ENCODE measurements at regions not wholly inside any gene's neighbourhood (a gene's known extent, or its start where the extent isn't known, plus 50 kb on each side); places are given as distances from the start of the nearest gene placed in this dataset.

GRCh38 chr3:43783987-43784639 is 93.4 kb downstream of the ABHD5 start:
- DNase-seq (ENCODE audit: low read depth in 2 of 2), result no peak

GRCh38 chr3:43784640-43785011 is 93.9 kb downstream of the ABHD5 start:
- DNase-seq (ENCODE audit: low read depth in 2 of 2), result no peak

DNA sequence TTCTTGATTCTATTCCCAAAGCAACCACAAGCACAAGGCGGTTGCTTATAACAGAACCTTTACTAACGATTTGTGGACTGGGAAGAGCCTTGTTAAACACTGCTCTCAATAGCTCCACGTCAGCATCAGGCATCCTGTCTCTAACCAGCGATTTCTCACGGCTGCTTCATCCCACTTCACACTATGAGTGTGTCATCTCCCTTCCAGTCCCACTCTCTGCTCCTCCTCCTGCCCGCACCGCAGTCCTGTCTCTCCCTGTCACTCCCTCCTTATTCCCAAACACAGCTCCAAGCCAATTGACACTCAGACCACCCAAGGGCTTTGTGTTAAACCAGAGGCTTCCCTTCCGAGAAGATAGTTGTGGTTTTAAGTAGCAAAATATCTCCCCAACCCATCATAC is 94.8 kb downstream of the ABHD5 start:
- no peak for DNase-seq (ENCODE audit: low read depth in 2 of 2)

DNA sequence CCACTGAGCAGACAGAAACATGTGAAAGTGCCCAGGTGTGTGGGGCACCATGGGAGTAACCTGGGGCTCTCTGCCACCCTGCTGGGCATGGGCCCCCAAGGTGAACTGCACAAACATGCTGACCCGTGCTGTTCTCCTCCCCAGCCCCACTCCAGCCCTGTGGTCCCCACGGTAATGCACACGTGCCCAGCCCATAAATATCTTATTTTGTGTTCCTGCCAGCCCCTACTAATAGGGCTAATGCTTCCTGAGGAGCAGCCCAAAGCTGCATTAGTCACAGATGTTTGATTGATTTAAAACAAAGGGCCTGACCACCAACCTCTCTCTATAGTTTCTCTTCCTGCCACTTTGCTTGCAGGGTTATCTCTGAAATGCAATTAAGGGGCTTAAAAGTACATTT is 95.4 kb downstream of the ABHD5 start:
- no peak for DNase-seq (ENCODE audit: low read depth in 2 of 2)

DNA sequence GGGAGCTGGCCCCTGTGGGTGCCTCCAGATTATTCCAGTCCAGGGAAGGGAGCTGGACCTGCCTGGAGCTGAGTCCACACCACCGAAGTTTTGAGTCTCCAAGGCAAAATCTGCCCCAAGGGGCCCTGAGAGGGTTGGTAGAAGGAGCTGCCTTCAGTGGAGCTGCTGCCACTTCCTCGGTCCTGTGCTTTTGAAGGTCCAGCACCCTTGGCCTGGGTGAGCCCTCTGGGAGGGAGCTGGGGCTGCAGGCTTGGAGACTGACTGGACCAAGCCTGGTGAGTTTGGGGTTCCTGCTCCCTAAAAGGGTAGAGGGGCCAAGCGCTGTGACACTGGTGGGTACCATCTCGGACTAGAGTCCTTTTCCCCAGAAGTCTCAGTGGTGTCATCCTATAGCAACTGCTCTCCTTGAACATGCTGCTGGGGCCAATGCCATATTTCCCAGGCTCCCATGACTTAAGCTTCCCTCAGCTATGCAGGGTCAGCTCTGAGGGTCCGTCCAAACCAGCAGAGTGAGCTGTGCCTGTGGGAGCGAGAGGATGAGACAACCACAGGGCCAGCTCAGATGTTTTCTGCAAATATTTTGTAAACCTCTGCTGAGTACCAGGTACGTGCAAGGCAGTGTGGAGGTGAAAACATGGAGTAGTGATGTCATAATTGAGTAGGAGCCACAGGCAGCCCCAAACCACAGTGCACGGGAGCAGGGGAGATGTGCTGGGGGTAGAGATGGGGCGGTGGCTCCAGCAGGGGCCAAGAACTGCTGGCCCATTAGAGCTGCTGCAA is 96.0 kb downstream of the ABHD5 start:
- DNase-seq (ENCODE audit: low read depth in 2 of 2), result no peak

- DNase-seq (ENCODE audit: low read depth in 2 of 2), result no peak
These were observed 96.6 kb downstream of the ABHD5 start for GRCh38 chr3:43787330-43787729.

DNA sequence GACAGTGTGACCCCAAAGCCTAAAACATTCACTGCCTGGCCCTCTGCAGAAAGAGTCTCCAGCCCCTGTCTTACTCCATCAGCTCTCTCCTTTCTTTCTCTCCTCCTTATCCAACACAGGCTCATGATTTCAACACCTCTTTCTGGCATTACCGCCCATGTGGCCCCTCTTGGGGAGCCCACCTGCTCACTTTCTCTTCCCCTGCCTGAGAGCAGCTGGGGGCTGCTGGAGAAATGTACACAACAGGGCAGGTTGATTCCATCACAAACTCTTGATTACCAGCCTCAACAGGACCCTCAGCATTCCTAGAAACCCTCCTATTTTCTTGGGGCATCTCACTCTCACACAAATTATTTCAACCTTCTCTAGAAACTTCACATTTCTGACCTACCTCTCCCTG is 98.3 kb downstream of the ABHD5 start:
- no peak for DNase-seq (ENCODE audit: low read depth in 2 of 2)

DNA sequence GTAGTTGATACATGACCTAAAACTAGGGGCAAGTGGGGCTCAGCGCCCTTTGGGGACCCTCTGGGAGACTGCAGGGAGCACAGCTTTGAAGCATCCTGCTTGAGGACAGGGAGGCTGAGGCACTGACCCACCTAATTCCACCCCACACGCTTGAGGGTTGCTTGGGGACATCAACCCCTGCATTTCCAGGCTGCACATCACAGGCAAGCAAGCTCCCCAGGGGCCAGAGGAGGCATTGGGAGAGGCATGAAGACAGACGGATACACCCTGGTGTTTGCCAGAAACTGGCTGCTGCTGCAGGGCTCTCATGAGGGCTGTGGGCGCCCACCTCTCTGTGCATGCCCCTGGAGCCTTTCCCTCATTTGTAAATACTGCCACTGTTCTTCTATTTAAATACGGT is 99.3 kb downstream of the ABHD5 start:
- DNase-seq (ENCODE audit: low read depth in 2 of 2), result no peak

DNA sequence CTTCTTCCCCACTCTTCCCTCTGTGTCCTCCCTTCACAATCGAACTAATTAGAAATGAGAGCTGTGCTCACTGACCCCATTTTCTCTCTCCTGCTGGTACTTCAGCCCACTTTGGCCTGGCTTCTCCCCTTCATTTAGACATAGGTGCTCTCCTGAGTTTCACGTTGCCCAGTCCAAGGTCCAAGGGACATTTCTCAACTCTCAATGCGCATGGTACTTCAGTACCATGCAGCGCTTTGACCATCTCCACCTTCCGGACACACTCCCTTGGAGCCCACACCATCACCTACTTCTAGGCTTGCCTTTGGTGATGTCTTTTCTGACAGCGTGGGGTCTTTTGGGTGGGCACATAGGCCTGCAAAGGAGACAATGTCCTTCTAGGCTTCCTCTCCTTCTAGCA is 99.7 kb downstream of the ABHD5 start:
- no peak for DNase-seq (ENCODE audit: low read depth in 2 of 2)

- DNase-seq (ENCODE audit: low read depth in 2 of 2), result no peak
These were observed 100.5 kb downstream of the ABHD5 start for GRCh38 chr3:43791246-43791645.

- DNase-seq (ENCODE audit: low read depth in 2 of 2), result no peak
These were observed 102.2 kb downstream of the ABHD5 start for GRCh38 chr3:43792904-43793303.

DNA sequence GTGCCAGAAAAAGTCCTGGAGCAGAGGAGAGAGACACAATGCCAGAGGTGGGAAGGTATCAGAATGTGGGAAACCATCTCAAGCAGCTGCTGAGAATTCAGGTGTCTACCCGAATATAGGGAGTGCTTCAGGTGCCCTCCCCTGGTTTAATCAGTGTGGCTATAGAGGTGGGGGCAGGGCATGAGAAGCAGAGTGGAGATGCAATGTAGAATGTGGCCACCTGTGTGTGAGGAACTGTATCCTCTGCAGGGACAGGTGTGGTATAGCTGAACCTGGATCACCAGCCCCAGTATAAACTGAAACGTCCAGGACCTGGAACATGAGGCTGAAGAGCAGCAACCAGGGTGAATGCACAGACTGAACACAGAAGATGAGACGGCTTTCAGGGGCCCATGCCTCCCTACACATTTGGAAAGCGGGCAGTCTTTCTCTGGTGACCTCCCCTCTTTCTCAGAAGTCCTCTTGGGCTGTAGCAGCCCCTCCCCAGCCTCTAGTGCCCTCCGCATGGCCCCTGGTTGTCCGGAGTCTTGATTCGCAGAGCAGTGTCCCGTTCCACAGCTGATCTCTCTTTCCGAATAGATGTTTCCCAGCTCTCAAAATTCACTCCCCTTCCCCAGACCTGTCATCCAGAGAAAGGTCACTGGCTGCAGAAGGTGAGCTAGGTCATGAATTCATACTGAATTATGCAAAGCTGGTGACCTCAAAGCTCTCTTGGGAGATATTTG is 103.1 kb downstream of the ABHD5 start:
- DNase-seq (ENCODE audit: low read depth in 2 of 2), result no peak

DNA sequence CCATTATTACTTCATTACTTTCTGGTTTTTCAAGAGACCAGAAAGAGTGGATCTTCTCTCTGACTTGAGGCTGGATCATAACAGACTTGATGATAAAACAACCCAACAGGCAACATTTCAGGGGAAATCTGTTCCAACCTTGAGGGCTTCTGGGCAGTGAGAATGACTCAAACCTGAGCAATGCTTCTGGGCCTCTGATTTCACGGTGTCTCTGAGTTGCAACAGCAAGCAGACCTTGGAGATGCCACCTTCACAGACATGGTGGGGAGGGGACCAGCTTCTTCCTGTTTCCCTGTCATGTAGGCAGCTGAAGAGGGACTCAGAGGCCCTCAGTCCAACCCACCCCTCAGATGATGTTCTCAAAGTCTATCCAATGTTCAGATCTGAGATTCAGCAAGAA is 104.0 kb downstream of the ABHD5 start:
- no peak for DNase-seq (ENCODE audit: low read depth in 2 of 2)

DNA sequence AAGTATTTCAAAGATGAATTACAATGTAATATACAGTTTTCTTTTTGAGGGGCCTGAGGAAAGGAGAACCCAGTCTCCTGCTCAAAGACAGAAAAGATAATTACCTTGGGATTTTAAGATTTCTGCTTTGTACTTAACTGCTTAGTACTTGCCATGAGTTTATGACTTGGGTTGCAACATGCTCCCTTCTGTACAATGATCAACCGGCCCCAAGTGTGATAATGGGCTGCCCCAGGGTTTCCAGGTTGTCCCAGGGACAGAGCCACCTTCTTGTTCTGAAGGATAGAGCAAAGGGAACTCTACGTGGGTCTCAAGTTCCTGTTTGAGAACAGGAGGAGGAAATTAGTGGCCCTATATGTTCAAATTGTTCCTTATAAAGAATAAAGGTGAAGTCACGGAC is 104.8 kb downstream of the ABHD5 start:
- no peak for DNase-seq (ENCODE audit: low read depth in 2 of 2)

DNA sequence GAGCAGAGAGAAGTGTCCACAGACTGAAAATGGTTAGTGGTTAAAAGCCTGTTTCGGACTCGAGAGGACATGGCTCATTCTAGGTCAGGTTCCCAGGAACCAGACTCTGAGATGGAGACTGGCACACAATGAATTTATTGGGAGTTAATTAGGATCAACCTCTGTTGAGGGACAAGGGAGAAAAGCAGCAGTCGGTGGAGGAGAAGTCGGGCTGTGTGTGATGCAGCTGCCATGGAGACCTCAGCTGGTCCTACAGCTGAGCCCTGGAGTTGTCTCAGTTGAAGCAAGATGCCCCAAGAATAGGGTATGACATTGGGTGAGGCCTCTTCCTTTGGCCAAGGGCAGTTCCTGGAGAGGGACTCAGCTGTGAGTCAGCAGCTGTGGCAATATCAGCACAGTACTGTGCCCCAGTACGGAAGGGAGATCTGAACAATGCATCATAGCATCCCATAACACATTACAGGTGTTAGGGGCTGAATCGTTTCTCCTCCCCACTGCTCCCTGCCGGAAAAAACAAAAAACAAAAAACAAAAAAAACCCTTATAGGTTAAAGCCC is 105.4 kb downstream of the ABHD5 start:
- no peak for DNase-seq (ENCODE audit: low read depth in 2 of 2)

- no peak for DNase-seq (ENCODE audit: low read depth in 2 of 2)
These were observed 107.1 kb downstream of the ABHD5 start for GRCh38 chr3:43797794-43798193.

DNA sequence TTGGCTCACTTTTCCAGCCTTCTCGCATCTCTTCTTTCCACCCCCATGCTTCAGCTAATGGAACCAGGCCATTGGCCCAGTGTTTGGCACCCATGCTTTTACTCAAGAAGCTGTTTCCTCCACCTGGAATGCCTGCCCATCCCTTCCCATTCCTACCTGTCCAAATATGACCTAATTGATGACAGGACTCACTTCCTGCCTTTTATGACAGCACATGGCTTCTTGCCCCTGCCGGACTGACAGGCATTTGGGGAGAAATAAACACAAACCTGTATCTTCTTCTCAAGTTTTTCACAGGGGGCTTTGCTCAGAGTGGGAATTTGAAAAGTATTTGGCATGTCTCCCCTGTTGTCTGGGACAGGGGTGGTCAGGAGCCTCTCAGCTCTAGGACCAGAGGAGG is 120.1 kb downstream of the ABHD5 start:
- DNase-seq (ENCODE audit: low read depth in 2 of 2), result no peak

- DNase-seq (ENCODE audit: low read depth in 2 of 2), result no peak
These were observed 123.7 kb downstream of the ABHD5 start for GRCh38 chr3:43814461-43814860.

GRCh38 chr3:43816372-43816771 is 125.6 kb downstream of the ABHD5 start:
- no peak for DNase-seq (ENCODE audit: low read depth in 2 of 2)

DNA sequence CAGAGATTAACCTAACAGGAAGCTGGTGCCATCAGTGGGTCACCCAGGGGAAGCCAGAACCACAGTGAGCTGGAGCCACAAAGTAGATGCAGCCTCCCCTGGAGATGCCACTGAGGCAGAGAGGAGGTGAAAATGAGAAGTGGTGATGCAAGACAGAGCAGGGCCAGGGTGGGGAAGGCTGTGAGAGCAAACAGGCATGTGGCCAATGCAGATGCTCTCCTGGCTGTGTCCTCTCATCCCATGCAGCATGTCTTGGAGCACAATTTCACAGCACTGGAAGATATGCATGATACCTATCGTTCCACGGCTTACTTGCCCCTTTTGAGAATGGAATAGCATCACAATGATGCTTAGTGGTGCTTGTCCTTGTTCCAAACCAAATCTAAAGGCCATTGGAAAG is 126.3 kb downstream of the ABHD5 start:
- DNase-seq (ENCODE audit: low read depth in 2 of 2), result no peak

GRCh38 chr3:43817825-43818224 is 127.1 kb downstream of the ABHD5 start:
- peak in 1 of 2 donors; percentile 1 for DNase-seq (ENCODE audit: low read depth in 2 of 2)

DNA sequence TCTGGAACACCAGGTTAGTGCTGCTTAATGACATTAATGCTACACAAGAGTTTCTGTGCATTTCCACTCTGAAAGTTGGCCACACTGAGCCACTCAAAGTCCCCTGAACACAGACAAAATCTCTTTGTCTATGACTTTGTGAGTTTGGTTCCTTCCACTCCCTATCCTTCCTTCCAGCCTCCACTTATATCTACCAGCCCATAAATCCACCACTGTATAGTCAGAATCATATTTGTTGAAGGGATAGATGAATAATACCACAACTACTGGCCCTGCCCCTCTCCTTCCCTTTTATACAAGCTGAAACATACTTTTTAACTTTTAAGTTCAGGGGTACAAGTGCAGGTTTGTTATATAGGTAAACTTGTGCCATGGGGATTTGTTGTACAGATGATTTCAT is 127.5 kb downstream of the ABHD5 start:
- no peak for DNase-seq (ENCODE audit: low read depth in 2 of 2)

All from stimulated activated CD4-positive, alpha-beta T cell treated with anti-CD3 and anti-CD28 coated beads, Interleukin-15, amount 100 ng/mL, for 48 hours (primary cell).